ENCODE measurements at regions not wholly inside any gene's neighbourhood (a gene's known extent, or its start where the extent isn't known, plus 50 kb on each side); places are given as distances from the start of the nearest gene placed in this dataset.

DNA sequence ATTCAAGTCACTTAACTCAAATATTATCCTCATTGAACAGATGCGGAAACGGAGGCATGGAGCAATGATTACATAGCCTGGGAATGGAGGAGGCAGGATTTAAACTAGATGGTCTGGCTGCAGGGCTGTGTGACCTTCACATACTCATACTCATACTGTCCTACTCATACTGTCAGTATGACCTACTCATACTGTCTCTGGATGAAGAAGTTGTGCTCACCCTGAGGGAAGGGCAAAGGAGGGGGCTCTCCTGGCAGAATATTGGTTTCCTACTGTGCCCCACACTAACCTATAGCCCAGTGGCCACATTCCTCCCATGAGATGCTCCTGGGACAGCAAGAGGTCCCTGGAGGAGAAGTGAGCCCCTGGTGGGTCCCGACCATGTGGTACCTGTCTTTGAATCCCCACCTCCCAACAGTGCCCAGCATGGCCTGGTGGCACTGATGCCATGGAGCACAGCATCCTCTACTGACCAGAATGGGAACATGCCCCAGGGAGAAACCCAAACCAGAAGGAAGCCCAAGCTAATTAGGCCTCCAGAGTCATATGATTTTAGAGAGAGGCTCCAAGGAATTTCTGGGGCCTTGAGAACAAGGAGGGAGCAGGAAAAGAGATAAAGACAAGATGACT is 197.3 kb upstream of the SDK2 start (continued):
- TF ChIP-seq, protein P1, sequence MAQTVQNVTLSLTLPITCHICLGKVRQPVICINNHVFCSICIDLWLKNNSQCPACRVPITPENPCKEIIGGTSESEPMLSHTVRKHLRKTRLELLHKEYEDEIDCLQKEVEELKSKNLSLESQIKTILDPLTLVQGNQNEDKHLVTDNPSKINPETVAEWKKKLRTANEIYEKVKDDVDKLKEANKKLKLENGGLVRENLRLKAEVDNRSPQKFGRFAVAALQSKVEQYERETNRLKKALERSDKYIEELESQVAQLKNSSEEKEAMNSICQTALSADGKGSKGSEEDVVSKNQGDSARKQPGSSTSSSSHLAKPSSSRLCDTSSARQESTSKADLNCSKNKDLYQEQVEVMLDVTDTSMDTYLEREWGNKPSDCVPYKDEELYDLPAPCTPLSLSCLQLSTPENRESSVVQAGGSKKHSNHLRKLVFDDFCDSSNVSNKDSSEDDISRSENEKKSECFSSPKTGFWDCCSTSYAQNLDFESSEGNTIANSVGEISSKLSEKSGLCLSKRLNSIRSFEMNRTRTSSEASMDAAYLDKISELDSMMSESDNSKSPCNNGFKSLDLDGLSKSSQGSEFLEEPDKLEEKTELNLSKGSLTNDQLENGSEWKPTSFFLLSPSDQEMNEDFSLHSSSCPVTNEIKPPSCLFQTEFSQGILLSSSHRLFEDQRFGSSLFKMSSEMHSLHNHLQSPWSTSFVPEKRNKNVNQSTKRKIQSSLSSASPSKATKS (CRISPR knock-in tag; IDR thresholded peaks at IDR 0.05), result no peak
- TF ChIP-seq ZNF775 (CRISPR knock-in tag; IDR thresholded peaks at IDR 0.05; ENCODE audit: borderline replicate concordance) (no peak), CCAR2 (optimal IDR thresholded peaks at IDR 0.05; ENCODE audit: low read depth, low read length) (no peak), GLI4 (CRISPR knock-in tag; IDR thresholded peaks at IDR 0.05; ENCODE audit: borderline replicate concordance) (no peak), NFKBIZ (CRISPR knock-in tag; IDR thresholded peaks at IDR 0.05) (no peak), HHEX (CRISPR knock-in tag; IDR thresholded peaks at IDR 0.05) (no peak), STAG1 (CRISPR knock-in tag; IDR thresholded peaks at IDR 0.05) (peak; percentile 90), CEBPG (CRISPR knock-in tag; IDR thresholded peaks at IDR 0.05) (no peak), ZNF558 (CRISPR knock-in tag; IDR thresholded peaks at IDR 0.05; ENCODE audit: borderline replicate concordance) (no peak), ZNF550 (CRISPR knock-in tag; IDR thresholded peaks at IDR 0.05; ENCODE audit: borderline replicate concordance) (no peak), ZSCAN22 (CRISPR knock-in tag; IDR thresholded peaks at IDR 0.05) (no peak), XRCC5 (optimal IDR thresholded peaks at IDR 0.05; ENCODE audit: low read length) (peak; percentile 38), TARDBP (CRISPR knock-in tag; IDR thresholded peaks at IDR 0.05) (no peak), CAMTA2 (CRISPR knock-in tag; IDR thresholded peaks at IDR 0.05; ENCODE audit: borderline replicate concordance) (no peak), ZNF431 (CRISPR knock-in tag; IDR thresholded peaks at IDR 0.05; ENCODE audit: borderline replicate concordance, low read depth) (no peak), ZSCAN31 (CRISPR knock-in tag; IDR thresholded peaks at IDR 0.05; ENCODE audit: low read depth) (no peak), ZNF768 (CRISPR knock-in tag; IDR thresholded peaks at IDR 0.05) (no peak), HMGA1 (CRISPR knock-in tag; conservative IDR thresholded peaks at IDR 0.05) (no peak), ZNF382 (CRISPR knock-in tag; IDR thresholded peaks at IDR 0.05; ENCODE audit: borderline replicate concordance) (no peak), SMC3 (IDR thresholded peaks at IDR 0.05; ENCODE audit: low read length) (peak; percentile 87), MAF1 (CRISPR knock-in tag; IDR thresholded peaks at IDR 0.05; ENCODE audit: borderline replicate concordance) (no peak), RAD21 (CRISPR knock-in tag; IDR thresholded peaks at IDR 0.05) (peak; percentile 89)
- TF ChIP-seq, protein P2, sequence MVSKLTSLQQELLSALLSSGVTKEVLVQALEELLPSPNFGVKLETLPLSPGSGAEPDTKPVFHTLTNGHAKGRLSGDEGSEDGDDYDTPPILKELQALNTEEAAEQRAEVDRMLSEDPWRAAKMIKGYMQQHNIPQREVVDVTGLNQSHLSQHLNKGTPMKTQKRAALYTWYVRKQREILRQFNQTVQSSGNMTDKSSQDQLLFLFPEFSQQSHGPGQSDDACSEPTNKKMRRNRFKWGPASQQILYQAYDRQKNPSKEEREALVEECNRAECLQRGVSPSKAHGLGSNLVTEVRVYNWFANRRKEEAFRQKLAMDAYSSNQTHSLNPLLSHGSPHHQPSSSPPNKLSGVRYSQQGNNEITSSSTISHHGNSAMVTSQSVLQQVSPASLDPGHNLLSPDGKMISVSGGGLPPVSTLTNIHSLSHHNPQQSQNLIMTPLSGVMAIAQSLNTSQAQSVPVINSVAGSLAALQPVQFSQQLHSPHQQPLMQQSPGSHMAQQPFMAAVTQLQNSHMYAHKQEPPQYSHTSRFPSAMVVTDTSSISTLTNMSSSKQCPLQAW (CRISPR knock-in tag; IDR thresholded peaks at IDR 0.05), result 0 out of 2 replicates have a peak, but pooled peaks have one; percentile 29
- TF ChIP-seq, protein P3, sequence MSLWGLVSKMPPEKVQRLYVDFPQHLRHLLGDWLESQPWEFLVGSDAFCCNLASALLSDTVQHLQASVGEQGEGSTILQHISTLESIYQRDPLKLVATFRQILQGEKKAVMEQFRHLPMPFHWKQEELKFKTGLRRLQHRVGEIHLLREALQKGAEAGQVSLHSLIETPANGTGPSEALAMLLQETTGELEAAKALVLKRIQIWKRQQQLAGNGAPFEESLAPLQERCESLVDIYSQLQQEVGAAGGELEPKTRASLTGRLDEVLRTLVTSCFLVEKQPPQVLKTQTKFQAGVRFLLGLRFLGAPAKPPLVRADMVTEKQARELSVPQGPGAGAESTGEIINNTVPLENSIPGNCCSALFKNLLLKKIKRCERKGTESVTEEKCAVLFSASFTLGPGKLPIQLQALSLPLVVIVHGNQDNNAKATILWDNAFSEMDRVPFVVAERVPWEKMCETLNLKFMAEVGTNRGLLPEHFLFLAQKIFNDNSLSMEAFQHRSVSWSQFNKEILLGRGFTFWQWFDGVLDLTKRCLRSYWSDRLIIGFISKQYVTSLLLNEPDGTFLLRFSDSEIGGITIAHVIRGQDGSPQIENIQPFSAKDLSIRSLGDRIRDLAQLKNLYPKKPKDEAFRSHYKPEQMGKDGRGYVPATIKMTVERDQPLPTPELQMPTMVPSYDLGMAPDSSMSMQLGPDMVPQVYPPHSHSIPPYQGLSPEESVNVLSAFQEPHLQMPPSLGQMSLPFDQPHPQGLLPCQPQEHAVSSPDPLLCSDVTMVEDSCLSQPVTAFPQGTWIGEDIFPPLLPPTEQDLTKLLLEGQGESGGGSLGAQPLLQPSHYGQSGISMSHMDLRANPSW (CRISPR knock-in tag; IDR thresholded peaks at IDR 0.05; ENCODE audit: borderline replicate concordance), result no peak
- TF ChIP-seq, protein P4, sequence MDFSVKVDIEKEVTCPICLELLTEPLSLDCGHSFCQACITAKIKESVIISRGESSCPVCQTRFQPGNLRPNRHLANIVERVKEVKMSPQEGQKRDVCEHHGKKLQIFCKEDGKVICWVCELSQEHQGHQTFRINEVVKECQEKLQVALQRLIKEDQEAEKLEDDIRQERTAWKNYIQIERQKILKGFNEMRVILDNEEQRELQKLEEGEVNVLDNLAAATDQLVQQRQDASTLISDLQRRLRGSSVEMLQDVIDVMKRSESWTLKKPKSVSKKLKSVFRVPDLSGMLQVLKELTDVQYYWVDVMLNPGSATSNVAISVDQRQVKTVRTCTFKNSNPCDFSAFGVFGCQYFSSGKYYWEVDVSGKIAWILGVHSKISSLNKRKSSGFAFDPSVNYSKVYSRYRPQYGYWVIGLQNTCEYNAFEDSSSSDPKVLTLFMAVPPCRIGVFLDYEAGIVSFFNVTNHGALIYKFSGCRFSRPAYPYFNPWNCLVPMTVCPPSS (IDR thresholded peaks at IDR 0.05), result no peak

Data from HepG2 (cell line).